GM12878 (cell line): ENCODE measurements at regions not wholly inside any gene's neighbourhood (a gene's known extent, or its start where the extent isn't known, plus 50 kb on each side); places are given as distances from the start of the nearest gene placed in this dataset.

Source experiments
- ATAC-seq: fragments of 200-7000 bp; cut with Tn5 transposase; 3 replicates; pipeline ENCODE4 v1.9.1; 2020; ENCODE audit warnings: mild to moderate bottlenecking, moderate library complexity
- BruUV-seq: library from RNA; stranded (reverse); fragments of 400-500 nt; replicated peaks from 2 replicates; lab custom pipeline; 2021; lab: Mats Ljungman, UMichigan
- CTCF ChIA-PET: fragments of 300-600 bp; sonication (Branson Sonifier 250); formaldehyde crosslinking; extraction: SDS; loops from one replicate; lab custom pipeline; 2021; ENCODE audit warnings: inconsistent platforms; lab: Yijun Ruan, JAX
- POLR2A ChIA-PET: fragments of 350-600 bp; formaldehyde crosslinking; extraction: SDS; loops from one replicate; lab custom pipeline; 2021; ENCODE audit warnings: inconsistent platforms; lab: Charles Lee
- RAD21 ChIA-PET: fragments of 300-600 bp; sonication (Branson Sonifier 250); formaldehyde crosslinking; loops from one replicate; lab custom pipeline; 2023; ENCODE audit warnings: antibody characterized with exemption; ENCODE audit not compliant: unreplicated experiment; lab: Charles Lee
- SMC1A ChIA-PET: fragments of 300-600 bp; sonication (Branson Sonifier 250); formaldehyde crosslinking; loops from one replicate; lab custom pipeline; 2023; ENCODE audit not compliant: unreplicated experiment, uncharacterized antibody; lab: Charles Lee
- DNase-seq: peaks from one replicate; pipeline ENCODE4 v3.0.0-alpha.2; 2011; ENCODE audit warnings: low read depth, low spot score
- FAIRE-seq: peaks from 3 replicates; lab custom pipeline; 2011; peaks lifted over from hg19 to GRCh38; lab: Jason Lieb, UNC
- H2AFZ ChIP-seq: 2 replicates; pipeline ENCODE4 v1.6.0; 2011; ENCODE audit warnings: low read depth, low read length, control low read depth; ENCODE audit not compliant: control insufficient read depth
- H3K27ac ChIP-seq: 2 replicates; pipeline ENCODE4 v1.5.1; 2011; ENCODE audit warnings: control low read depth; ENCODE audit not compliant: control insufficient read depth, insufficient read depth
- H3K27me3 ChIP-seq, 2 experiments: replicated peaks in 1 of 2; 2 replicates each; pipeline versions ENCODE4 v1.6.0 to v1.6.1; 2011; ENCODE audit warnings: low read length in 1 of 2; ENCODE audit not compliant: control insufficient read depth in 2 of 2, insufficient read depth in 2 of 2
- H3K36me3 ChIP-seq, 2 experiments: 2 replicates each; pipeline ENCODE4 v1.5.1; 2011; ENCODE audit warnings: low read length in 1 of 2; ENCODE audit not compliant: control insufficient read depth in 2 of 2, insufficient read depth in 2 of 2
- H3K4me1 ChIP-seq: 2 replicates; pipeline ENCODE4 v1.6.1; 2011; ENCODE audit warnings: mild to moderate bottlenecking, low read length, moderate library complexity, mixed read lengths; ENCODE audit not compliant: control insufficient read depth, insufficient read depth
- H3K4me2 ChIP-seq: 2 replicates; pipeline ENCODE4 v1.6.0; 2011; ENCODE audit warnings: control low read depth; ENCODE audit not compliant: control insufficient read depth, insufficient read depth
- H3K4me3 ChIP-seq: fragments of 200-600 bp; sonication (generic); 2 replicates; pipeline ENCODE4 v1.5.1; 2016
- H3K79me2 ChIP-seq: 2 replicates; pipeline ENCODE4 v1.6.0; 2011; ENCODE audit warnings: low read length; ENCODE audit not compliant: control insufficient read depth, insufficient read depth
- H3K9ac ChIP-seq: 2 replicates; pipeline ENCODE4 v1.8.0; 2011; ENCODE audit warnings: low read length, control low read depth, mixed read lengths; ENCODE audit not compliant: control insufficient read depth, insufficient read depth
- H3K9me3 ChIP-seq: replicated peaks from 3 replicates; pipeline ENCODE4 v1.5.1; 2011; ENCODE audit warnings: mild to moderate bottlenecking, low read length; ENCODE audit not compliant: control insufficient read depth, insufficient read depth
- H4K20me1 ChIP-seq: 2 replicates; pipeline ENCODE4 v1.6.0; 2011; ENCODE audit not compliant: control insufficient read depth, insufficient read depth
- IKZF2 ChIP-seq, 2 experiments: fragments of 450-650 bp; IDR thresholded peaks; 2 replicates each; pipeline ENCODE4 v1.6.1; 2017; ENCODE audit warnings: mild to moderate bottlenecking in 2 of 2, moderate library complexity in 2 of 2
- NRF1 ChIP-seq: conservative IDR thresholded peaks from 2 replicates; pipeline ENCODE4 v1.6.1; 2011; ENCODE audit warnings: mild to moderate bottlenecking, low read depth, low read length, improper control_type of control experiment
- TARDBP ChIP-seq: IDR thresholded peaks from 2 replicates; pipeline ENCODE4 v1.6.1; 2016; ENCODE audit warnings: borderline replicate concordance
- ZBTB4 ChIP-seq: fragments of 450-650 bp; formaldehyde crosslinking; IDR thresholded peaks from 2 replicates; pipeline ENCODE4 v1.4.0; 2022; ENCODE audit warnings: mild to moderate bottlenecking, moderate library complexity
- WGBS: methylation state at CpG from one replicate; pipeline ENCODE4 v1.1.6; 2016; ENCODE audit warnings: low lambda C conversion rate; ENCODE audit not compliant: insufficient replicate concordance, insufficient coverage; ENCODE audit errors: missing lambda C conversion rate; 5-methylcytosine and 5-hydroxymethylcytosine counted together
- in situ Hi-C: fragments of 300-500 bp; cut with MboI; formaldehyde crosslinking; loops from 9 replicates; pipeline ENCODE4 v1.14.3; 2018; ENCODE audit warnings: mixed read lengths
- intact Hi-C: fragments of 100-400 bp; cut with micrococcal nuclease; formaldehyde crosslinking; loops from one replicate; pipeline ENCODE4 v1.14.2; 2022; ENCODE audit not compliant: unreplicated experiment

GRCh38 chr3:31137718-31138465 is 243.4 kb upstream of the GADL1 start:
- TF ChIP-seq IKZF2 (IDR thresholded peaks at IDR 0.05), result no peak
- TF ChIP-seq ZBTB4 (CRISPR knock-in tag), result no peak
- TF ChIP-seq NRF1, result no peak
- no peak for TF ChIP-seq TARDBP
- TF ChIP-seq, all 136 proteins: peak for 0
- RAD21 ChIA-PET, result interaction anchor here (1.2 kb wide), 1 partner anchor 9 kb away, joined by 3 read pairs; no protein-coding TSS in a partner anchor
- no peaks in the 10 kb centered on the region for H3K79me2 ChIP-seq
- H3K36me3 ChIP-seq, result no peaks in the 10 kb centered on the region
- no peak overlapping the region for H2AFZ ChIP-seq
- no TSS peak for BruUV-seq
- no peaks in the 10 kb centered on the region for H4K20me1 ChIP-seq
- SMC1A ChIA-PET, result interaction anchor here (0.6 to 2.1 kb wide), 8 partner anchors 10 to 369 kb away, joined by 3 to 7 read pairs (median 4); no protein-coding TSS in a partner anchor
- no peak for ATAC-seq
- no peak for FAIRE-seq
- no peak overlapping the region for H3K4me2 ChIP-seq
- intact Hi-C loops, result loop anchor here (5.0 kb wide), 1 partner anchor 629 kb away; no protein-coding TSS in a partner anchor
- no peak for DNase-seq
- no peaks in the 10 kb centered on the region for H3K4me1 ChIP-seq
- H3K27ac ChIP-seq, result no peak overlapping the region
- H3K9me3 ChIP-seq, result no peaks in the 10 kb centered on the region; the same call in 2 of the 3 replicates
- no peak overlapping the region for H3K9ac ChIP-seq
- in situ Hi-C loops, result no loop called here
- CTCF ChIA-PET, result interaction anchor here (0.6 to 1.8 kb wide), 7 partner anchors 8 to 187 kb away, joined by 3 to 8 read pairs (median 3); no protein-coding TSS in a partner anchor
- POLR2A ChIA-PET, result interaction anchor here (1.2 kb wide), 1 partner anchor 12 kb away, joined by 3 read pairs; no protein-coding TSS in a partner anchor
- H3K4me3 ChIP-seq, result no peak overlapping the region
- WGBS, result 43% methylated on average over 4 of the region's 4 CpGs
- H3K27me3 ChIP-seq, result no peaks in the 10 kb centered on the region
